GM23338 (cell line): ENCODE measurements at regions not wholly inside any gene's neighbourhood (a gene's known extent, or its start where the extent isn't known, plus 50 kb on each side); places are given as distances from the start of the nearest gene placed in this dataset.

ENCODE experiments used
- ATAC-seq: fragments of 200-7000 bp; cut with Tn5 transposase; 3 replicates; pipeline ENCODE4 v1.9.1; 2020
- DNase-seq: peaks from one replicate; pipeline ENCODE4 v3.0.0-alpha.2; 2015; ENCODE audit warnings: low spot score
- H2AFZ ChIP-seq: fragments of 200-600 bp; sonication (generic); 2 replicates; pipeline ENCODE4 v1.8.0; 2016; ENCODE audit warnings: antibody characterized with exemption, mild to moderate bottlenecking, moderate library complexity
- H3F3A ChIP-seq: fragments of 200-600 bp; sonication (generic); replicated peaks from 2 replicates; pipeline ENCODE4 v1.8.0; 2017; ENCODE audit warnings: antibody characterized with exemption, mixed run types, low read depth
- H3K27ac ChIP-seq: fragments of 200-600 bp; sonication (generic); 2 replicates; pipeline ENCODE4 v1.6.1; 2016; ENCODE audit warnings: low read depth
- H3K27me3 ChIP-seq: fragments of 200-600 bp; sonication (generic); 2 replicates; pipeline ENCODE4 v1.8.0; 2016; ENCODE audit warnings: mild to moderate bottlenecking, mixed run types, moderate library complexity; ENCODE audit not compliant: insufficient read depth
- H3K36me3 ChIP-seq: fragments of 200-600 bp; sonication (generic); 2 replicates; pipeline ENCODE4 v1.8.0; 2016; ENCODE audit warnings: mild to moderate bottlenecking; ENCODE audit not compliant: insufficient read depth
- H3K4me1 ChIP-seq: fragments of 200-600 bp; sonication (generic); 2 replicates; pipeline ENCODE4 v1.8.0; 2016; ENCODE audit warnings: mild to moderate bottlenecking, moderate library complexity; ENCODE audit not compliant: insufficient read depth
- H3K4me2 ChIP-seq: fragments of 200-600 bp; sonication (generic); 2 replicates; pipeline ENCODE4 v1.7.1; 2017; ENCODE audit warnings: mixed run types
- H3K4me3 ChIP-seq: fragments of 200-600 bp; sonication (generic); 2 replicates; pipeline ENCODE4 v1.6.1; 2016; ENCODE audit warnings: mixed run types
- H3K79me2 ChIP-seq: fragments of 200-600 bp; sonication (generic); replicated peaks from 2 replicates; pipeline ENCODE4 v1.8.0; 2017; ENCODE audit warnings: mild to moderate bottlenecking; ENCODE audit not compliant: insufficient read depth
- H3K9me2 ChIP-seq: fragments of 200-600 bp; sonication (generic); 2 replicates; pipeline ENCODE4 v1.8.0; 2017; ENCODE audit not compliant: insufficient read depth
- H4K20me1 ChIP-seq: fragments of 200-600 bp; sonication (generic); replicated peaks from 2 replicates; pipeline ENCODE4 v1.8.0; 2017; ENCODE audit warnings: mild to moderate bottlenecking; ENCODE audit not compliant: insufficient read depth
- H3K27ac Mint-ChIP-seq: 2 replicates; pipeline ENCODE4 v1.8.0; 2020; ENCODE audit warnings: inconsistent platforms, mild to moderate bottlenecking, moderate library complexity, mixed read lengths
- H3K27me3 Mint-ChIP-seq: 3 replicates; pipeline ENCODE4 v1.8.0; 2022; ENCODE audit warnings: low read depth, mild to moderate bottlenecking, moderate library complexity, mixed read lengths, inconsistent platforms; ENCODE audit not compliant: insufficient read depth, poor library complexity
- H3K36me3 Mint-ChIP-seq: 3 replicates; pipeline ENCODE4 v1.8.0; 2021; ENCODE audit warnings: low read depth, mild to moderate bottlenecking, inconsistent platforms, moderate library complexity, mixed read lengths
- H3K4me1 Mint-ChIP-seq: 3 replicates; pipeline ENCODE4 v1.8.0; 2020; ENCODE audit warnings: mild to moderate bottlenecking, inconsistent platforms, mixed read lengths
- H3K4me3 Mint-ChIP-seq: 3 replicates; pipeline ENCODE4 v1.8.0; 2021; ENCODE audit warnings: moderate library complexity, mild to moderate bottlenecking, inconsistent platforms, mixed read lengths
- H3K9me3 Mint-ChIP-seq: 3 replicates; pipeline ENCODE4 v1.8.0; 2020; ENCODE audit warnings: moderate library complexity, mild to moderate bottlenecking, inconsistent platforms, mixed read lengths
- CREB1 ChIP-seq: fragments of 250-450 bp; sonication (Bioruptor Pico); IDR thresholded peaks from 2 replicates; pipeline ENCODE4 v1.5.0; 2020; ENCODE audit warnings: low read depth, mild to moderate bottlenecking, moderate library complexity
- EZH2 ChIP-seq: fragments of 200-600 bp; sonication (generic); IDR thresholded peaks from one replicate; pipeline ENCODE4 v1.8.0; 2017; ENCODE audit warnings: antibody characterized with exemption, mild to moderate bottlenecking, low read depth; ENCODE audit not compliant: unreplicated experiment
- EZH2phosphoT487 ChIP-seq: fragments of 200-600 bp; sonication (generic); IDR thresholded peaks from one replicate; pipeline ENCODE4 v1.8.1; 2018; ENCODE audit warnings: antibody characterized with exemption; ENCODE audit not compliant: unreplicated experiment
- JUNB ChIP-seq: IDR thresholded peaks from one replicate; pipeline ENCODE4 v1.6.1; 2016; ENCODE audit warnings: antibody characterized with exemption; ENCODE audit not compliant: unreplicated experiment
- NANOG ChIP-seq: IDR thresholded peaks from 2 replicates; pipeline ENCODE4 v1.6.1; 2016; ENCODE audit warnings: antibody characterized with exemption, borderline replicate concordance
- POLR2AphosphoS5 ChIP-seq: IDR thresholded peaks from 2 replicates; pipeline ENCODE4 v1.6.1; 2016; ENCODE audit warnings: antibody characterized with exemption, low read depth
- STAT1 ChIP-seq: IDR thresholded peaks from one replicate; pipeline ENCODE4 v1.6.1; 2016; ENCODE audit warnings: antibody characterized with exemption; ENCODE audit not compliant: unreplicated experiment
- ZNF114 ChIP-seq: fragments of 250-450 bp; sonication (Bioruptor Pico); IDR thresholded peaks from 2 replicates; pipeline ENCODE4 v1.5.0; 2020; ENCODE audit warnings: mild to moderate bottlenecking, moderate library complexity
- ZNF331 ChIP-seq: fragments of 250-450 bp; sonication (Bioruptor Pico); IDR thresholded peaks from 2 replicates; pipeline ENCODE4 v1.5.0; 2020; ENCODE audit warnings: low read depth, mild to moderate bottlenecking, moderate library complexity
- TF ChIP-seq, protein P1 (sequence below), 2 experiments: fragments of 200-600 bp in 1 of 2; sonication (generic) in 1 of 2; conservative IDR thresholded peaks; 2 replicates each; pipeline versions ENCODE4 v1.5.1 to v1.6.1; 2016 to 2017; ENCODE audit warnings: antibody characterized with exemption in 2 of 2, low read depth in 2 of 2, mild to moderate bottlenecking in 2 of 2, moderate library complexity in 1 of 2
- TF ChIP-seq, protein P2 (sequence below): IDR thresholded peaks from 2 replicates; pipeline ENCODE4 v1.6.1; 2016; ENCODE audit warnings: antibody characterized with exemption
- TF ChIP-seq, protein P3 (sequence below): fragments of 250-450 bp; sonication (Bioruptor Pico); IDR thresholded peaks from 2 replicates; pipeline ENCODE4 v1.5.0; 2020; ENCODE audit warnings: mild to moderate bottlenecking, moderate library complexity

DNA sequence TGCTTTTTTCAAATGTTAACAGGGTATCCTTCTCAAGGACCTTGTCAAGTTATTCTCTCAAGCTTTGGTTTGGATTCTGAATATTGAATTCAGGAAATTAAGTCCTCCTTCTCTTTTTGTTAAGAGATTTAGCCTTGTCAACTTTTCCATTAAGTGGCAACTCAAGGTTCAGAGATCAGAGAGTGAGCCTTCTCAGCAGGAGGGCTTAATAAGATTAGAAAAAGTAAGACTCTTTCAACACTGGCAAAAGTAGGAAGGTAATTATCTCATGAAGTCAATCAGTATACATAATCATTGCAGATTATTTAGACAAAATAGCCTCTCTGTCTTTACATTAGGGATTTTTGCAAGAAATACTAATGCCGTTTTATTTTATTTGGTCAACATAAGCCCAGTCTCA, 330.7 kb downstream of the KIF2B start (continued):
- TF ChIP-seq, protein P1, sequence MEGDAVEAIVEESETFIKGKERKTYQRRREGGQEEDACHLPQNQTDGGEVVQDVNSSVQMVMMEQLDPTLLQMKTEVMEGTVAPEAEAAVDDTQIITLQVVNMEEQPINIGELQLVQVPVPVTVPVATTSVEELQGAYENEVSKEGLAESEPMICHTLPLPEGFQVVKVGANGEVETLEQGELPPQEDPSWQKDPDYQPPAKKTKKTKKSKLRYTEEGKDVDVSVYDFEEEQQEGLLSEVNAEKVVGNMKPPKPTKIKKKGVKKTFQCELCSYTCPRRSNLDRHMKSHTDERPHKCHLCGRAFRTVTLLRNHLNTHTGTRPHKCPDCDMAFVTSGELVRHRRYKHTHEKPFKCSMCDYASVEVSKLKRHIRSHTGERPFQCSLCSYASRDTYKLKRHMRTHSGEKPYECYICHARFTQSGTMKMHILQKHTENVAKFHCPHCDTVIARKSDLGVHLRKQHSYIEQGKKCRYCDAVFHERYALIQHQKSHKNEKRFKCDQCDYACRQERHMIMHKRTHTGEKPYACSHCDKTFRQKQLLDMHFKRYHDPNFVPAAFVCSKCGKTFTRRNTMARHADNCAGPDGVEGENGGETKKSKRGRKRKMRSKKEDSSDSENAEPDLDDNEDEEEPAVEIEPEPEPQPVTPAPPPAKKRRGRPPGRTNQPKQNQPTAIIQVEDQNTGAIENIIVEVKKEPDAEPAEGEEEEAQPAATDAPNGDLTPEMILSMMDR (conservative IDR thresholded peaks at IDR 0.05; ENCODE audit: low read depth in 2 of 2) = no peak
- no peak for TF ChIP-seq EZH2phosphoT487
- TF ChIP-seq EZH2 = no peak
- no peak for TF ChIP-seq ZNF114
- TF ChIP-seq, protein P2, sequence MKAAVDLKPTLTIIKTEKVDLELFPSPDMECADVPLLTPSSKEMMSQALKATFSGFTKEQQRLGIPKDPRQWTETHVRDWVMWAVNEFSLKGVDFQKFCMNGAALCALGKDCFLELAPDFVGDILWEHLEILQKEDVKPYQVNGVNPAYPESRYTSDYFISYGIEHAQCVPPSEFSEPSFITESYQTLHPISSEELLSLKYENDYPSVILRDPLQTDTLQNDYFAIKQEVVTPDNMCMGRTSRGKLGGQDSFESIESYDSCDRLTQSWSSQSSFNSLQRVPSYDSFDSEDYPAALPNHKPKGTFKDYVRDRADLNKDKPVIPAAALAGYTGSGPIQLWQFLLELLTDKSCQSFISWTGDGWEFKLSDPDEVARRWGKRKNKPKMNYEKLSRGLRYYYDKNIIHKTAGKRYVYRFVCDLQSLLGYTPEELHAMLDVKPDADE = no peak
- TF ChIP-seq NANOG = no peak

DNA sequence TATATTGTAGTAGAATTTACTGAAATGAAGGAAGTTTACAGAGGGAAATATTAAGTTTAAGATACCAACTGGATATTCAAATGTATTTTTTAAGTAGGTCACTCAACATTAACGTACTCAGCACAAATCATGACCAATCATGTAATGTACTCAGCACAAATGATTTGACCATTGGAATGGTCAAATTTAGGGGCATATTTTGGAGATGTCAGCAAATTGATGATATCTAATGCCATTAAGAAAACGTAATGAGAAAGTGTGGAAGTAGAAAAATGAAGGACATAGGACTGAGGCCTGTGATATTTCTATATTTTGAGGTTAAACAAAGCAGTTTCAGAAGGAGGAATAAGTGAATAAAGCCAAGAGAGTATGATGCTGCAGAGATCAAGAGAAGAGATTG, 334.8 kb downstream of the KIF2B start:
- H3K4me1 Mint-ChIP-seq = no peaks in the 10 kb centered on the region; the same call in 2 of the 3 replicates
- no peaks in the 10 kb centered on the region for H3K9me2 ChIP-seq
- no peaks in the 10 kb centered on the region for H3K79me2 ChIP-seq
- no peak overlapping the region for H3K4me3 Mint-ChIP-seq
- no peaks in the 10 kb centered on the region for H3K27me3 ChIP-seq
- DNase-seq (no peak), ATAC-seq (no peak)
- no peak overlapping the region for H2AFZ ChIP-seq
- no peaks in the 10 kb centered on the region for H3K36me3 ChIP-seq
- H3K27ac Mint-ChIP-seq = no peak overlapping the region
- no peak overlapping the region for H3K27ac ChIP-seq
- no peak overlapping the region for H3K4me2 ChIP-seq
- H3K4me1 ChIP-seq = no peaks in the 10 kb centered on the region
- no peaks in the 10 kb centered on the region for H3F3A ChIP-seq
- H3K4me3 ChIP-seq = no peak overlapping the region
- no peaks in the 10 kb centered on the region for H3K9me3 Mint-ChIP-seq
- H3K36me3 Mint-ChIP-seq = peaks cover 3% of the 10 kb centered on the region; the same call in 1 of the 3 replicates
- peaks cover 2% of the 10 kb centered on the region for H3K27me3 Mint-ChIP-seq
- no peaks in the 10 kb centered on the region for H4K20me1 ChIP-seq
- TF ChIP-seq, protein P3, sequence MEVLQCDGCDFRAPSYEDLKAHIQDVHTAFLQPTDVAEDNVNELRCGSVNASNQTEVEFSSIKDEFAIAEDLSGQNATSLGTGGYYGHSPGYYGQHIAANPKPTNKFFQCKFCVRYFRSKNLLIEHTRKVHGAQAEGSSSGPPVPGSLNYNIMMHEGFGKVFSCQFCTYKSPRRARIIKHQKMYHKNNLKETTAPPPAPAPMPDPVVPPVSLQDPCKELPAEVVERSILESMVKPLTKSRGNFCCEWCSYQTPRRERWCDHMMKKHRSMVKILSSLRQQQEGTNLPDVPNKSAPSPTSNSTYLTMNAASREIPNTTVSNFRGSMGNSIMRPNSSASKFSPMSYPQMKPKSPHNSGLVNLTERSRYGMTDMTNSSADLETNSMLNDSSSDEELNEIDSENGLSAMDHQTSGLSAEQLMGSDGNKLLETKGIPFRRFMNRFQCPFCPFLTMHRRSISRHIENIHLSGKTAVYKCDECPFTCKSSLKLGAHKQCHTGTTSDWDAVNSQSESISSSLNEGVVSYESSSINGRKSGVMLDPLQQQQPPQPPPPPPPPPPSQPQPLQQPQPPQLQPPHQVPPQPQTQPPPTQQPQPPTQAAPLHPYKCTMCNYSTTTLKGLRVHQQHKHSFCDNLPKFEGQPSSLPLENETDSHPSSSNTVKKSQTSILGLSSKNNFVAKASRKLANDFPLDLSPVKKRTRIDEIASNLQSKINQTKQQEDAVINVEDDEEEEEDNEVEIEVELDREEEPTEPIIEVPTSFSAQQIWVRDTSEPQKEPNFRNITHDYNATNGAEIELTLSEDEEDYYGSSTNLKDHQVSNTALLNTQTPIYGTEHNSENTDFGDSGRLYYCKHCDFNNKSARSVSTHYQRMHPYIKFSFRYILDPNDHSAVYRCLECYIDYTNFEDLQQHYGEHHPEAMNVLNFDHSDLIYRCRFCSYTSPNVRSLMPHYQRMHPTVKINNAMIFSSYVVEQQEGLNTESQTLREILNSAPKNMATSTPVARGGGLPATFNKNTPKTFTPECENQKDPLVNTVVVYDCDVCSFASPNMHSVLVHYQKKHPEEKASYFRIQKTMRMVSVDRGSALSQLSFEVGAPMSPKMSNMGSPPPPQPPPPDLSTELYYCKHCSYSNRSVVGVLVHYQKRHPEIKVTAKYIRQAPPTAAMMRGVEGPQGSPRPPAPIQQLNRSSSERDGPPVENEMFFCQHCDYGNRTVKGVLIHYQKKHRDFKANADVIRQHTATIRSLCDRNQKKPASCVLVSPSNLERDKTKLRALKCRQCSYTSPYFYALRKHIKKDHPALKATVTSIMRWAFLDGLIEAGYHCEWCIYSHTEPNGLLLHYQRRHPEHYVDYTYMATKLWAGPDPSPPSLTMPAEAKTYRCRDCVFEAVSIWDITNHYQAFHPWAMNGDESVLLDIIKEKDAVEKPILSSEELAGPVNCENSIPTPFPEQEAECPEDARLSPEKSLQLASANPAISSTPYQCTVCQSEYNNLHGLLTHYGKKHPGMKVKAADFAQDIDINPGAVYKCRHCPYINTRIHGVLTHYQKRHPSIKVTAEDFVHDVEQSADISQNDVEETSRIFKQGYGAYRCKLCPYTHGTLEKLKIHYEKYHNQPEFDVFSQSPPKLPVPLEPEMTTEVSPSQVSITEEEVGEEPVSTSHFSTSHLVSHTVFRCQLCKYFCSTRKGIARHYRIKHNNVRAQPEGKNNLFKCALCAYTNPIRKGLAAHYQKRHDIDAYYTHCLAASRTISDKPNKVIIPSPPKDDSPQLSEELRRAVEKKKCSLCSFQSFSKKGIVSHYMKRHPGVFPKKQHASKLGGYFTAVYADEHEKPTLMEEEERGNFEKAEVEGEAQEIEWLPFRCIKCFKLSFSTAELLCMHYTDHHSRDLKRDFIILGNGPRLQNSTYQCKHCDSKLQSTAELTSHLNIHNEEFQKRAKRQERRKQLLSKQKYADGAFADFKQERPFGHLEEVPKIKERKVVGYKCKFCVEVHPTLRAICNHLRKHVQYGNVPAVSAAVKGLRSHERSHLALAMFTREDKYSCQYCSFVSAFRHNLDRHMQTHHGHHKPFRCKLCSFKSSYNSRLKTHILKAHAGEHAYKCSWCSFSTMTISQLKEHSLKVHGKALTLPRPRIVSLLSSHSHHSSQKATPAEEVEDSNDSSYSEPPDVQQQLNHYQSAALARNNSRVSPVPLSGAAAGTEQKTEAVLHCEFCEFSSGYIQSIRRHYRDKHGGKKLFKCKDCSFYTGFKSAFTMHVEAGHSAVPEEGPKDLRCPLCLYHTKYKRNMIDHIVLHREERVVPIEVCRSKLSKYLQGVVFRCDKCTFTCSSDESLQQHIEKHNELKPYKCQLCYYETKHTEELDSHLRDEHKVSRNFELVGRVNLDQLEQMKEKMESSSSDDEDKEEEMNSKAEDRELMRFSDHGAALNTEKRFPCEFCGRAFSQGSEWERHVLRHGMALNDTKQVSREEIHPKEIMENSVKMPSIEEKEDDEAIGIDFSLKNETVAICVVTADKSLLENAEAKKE (CRISPR knock-in tag) = no peak
- TF ChIP-seq CREB1 (CRISPR knock-in tag) (no peak), NANOG (no peak), POLR2AphosphoS5 (no peak), EZH2 (no peak), JUNB (no peak), STAT1 (no peak), ZNF114 (no peak), EZH2phosphoT487 (no peak), ZNF331 (CRISPR knock-in tag) (no peak)
- TF ChIP-seq, protein P1 (conservative IDR thresholded peaks at IDR 0.05; ENCODE audit: low read depth in 2 of 2) = no peak
- TF ChIP-seq, protein P2 = no peak
